Coronary artery (tissue), 2 donors: ENCODE measurements at regions not wholly inside any gene's neighbourhood (a gene's known extent, or its start where the extent isn't known, plus 50 kb on each side); places are given as distances from the start of the nearest gene placed in this dataset.

Experiments
- DNase-seq: peaks from one replicate; pipeline ENCODE4 v3.0.0-alpha.2; 2017; ENCODE audit warnings: low spot score
- H3K27ac ChIP-seq, 2 donors: fragments of 200-600 bp; sonication (generic); one replicate each; pipeline ENCODE4 v1.5.1; 2016 to 2019
- H3K4me3 ChIP-seq: fragments of 200-600 bp; sonication (generic); 2 replicates; pipeline ENCODE4 v1.5.1; 2016; ENCODE audit warnings: mild to moderate bottlenecking, moderate library complexity
- CTCF ChIP-seq: fragments of 200-600 bp; sonication (generic); IDR thresholded peaks from one replicate; pipeline ENCODE4 v1.5.1; 2019; ENCODE audit warnings: antibody characterized with exemption

- no peak for DNase-seq
- no peak overlapping the region for H3K4me3 ChIP-seq
- H3K27ac ChIP-seq: no peak overlapping the region
- TF ChIP-seq CTCF: no peak
These were observed 54.5 kb upstream of the WDR1 start for GRCh38 chr4:10171055-10171454.

- no peak for TF ChIP-seq CTCF
- no peak for DNase-seq
- Histone ChIP-seq H3K4me3 (no peak overlapping the region), H3K27ac (no peak overlapping the region)
These were observed 53.3 kb upstream of the WDR1 start for GRCh38 chr4:10169839-10170387.

GRCh38 chr4:10168151-10168550 is 51.6 kb upstream of the WDR1 start:
- no peak overlapping the region for H3K4me3 ChIP-seq
- no peak for TF ChIP-seq CTCF
- DNase-seq: no peak
- H3K27ac ChIP-seq: no peak overlapping the region

GRCh38 chr4:10167201-10167600 is 50.6 kb upstream of the WDR1 start:
- no peak overlapping the region for H3K4me3 ChIP-seq
- TF ChIP-seq CTCF: no peak
- H3K27ac ChIP-seq: no peak overlapping the region
- no peak for DNase-seq
